ENCODE measurements at regions not wholly inside any gene's neighbourhood (a gene's known extent, or its start where the extent isn't known, plus 50 kb on each side); places are given as distances from the start of the nearest gene placed in this dataset.

GRCh38 chr1:56416495-56416894 lies 162.9 kb downstream of the PLPP3 start (continued):
- TF ChIP-seq IRF1 (CRISPR knock-in tag; IDR thresholded peaks at IDR 0.05; ENCODE audit: low read depth) = no peak
- no peak for TF ChIP-seq BRCA1 (CRISPR knock-in tag; IDR thresholded peaks at IDR 0.05)
- TF ChIP-seq ZNF362 (CRISPR knock-in tag; IDR thresholded peaks at IDR 0.05; ENCODE audit: borderline replicate concordance) = 0 out of 2 replicates have a peak, but pooled peaks have one; percentile 40
- TF ChIP-seq, protein P1, sequence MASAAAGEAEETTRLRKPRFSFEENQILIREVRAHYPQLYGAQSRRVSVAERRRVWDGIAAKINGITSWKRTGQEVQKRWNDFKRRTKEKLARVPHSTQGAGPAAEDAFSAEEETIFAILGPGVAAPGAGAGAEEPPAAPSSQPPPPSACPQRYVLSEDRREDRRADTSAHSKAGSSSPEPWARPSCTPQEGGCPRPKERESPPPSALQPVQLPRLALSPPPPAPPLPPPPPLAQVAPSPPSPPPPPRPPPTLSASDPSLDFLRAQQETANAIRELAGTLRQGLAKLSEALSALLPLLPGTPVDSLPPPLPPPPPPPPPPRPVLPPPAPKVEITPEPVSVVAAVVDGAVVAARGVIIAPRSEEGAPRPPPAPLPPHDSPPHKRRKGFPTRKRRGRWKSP (CRISPR knock-in tag; IDR thresholded peaks at IDR 0.05) = no peak
- TF ChIP-seq ZC3H13 (CRISPR knock-in tag; IDR thresholded peaks at IDR 0.05) = no peak
- TF ChIP-seq, protein P2, sequence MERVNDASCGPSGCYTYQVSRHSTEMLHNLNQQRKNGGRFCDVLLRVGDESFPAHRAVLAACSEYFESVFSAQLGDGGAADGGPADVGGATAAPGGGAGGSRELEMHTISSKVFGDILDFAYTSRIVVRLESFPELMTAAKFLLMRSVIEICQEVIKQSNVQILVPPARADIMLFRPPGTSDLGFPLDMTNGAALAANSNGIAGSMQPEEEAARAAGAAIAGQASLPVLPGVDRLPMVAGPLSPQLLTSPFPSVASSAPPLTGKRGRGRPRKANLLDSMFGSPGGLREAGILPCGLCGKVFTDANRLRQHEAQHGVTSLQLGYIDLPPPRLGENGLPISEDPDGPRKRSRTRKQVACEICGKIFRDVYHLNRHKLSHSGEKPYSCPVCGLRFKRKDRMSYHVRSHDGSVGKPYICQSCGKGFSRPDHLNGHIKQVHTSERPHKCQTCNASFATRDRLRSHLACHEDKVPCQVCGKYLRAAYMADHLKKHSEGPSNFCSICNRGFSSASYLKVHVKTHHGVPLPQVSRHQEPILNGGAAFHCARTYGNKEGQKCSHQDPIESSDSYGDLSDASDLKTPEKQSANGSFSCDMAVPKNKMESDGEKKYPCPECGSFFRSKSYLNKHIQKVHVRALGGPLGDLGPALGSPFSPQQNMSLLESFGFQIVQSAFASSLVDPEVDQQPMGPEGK (CRISPR knock-in tag; IDR thresholded peaks at IDR 0.05) = peak; percentile 31; the same call in 1 of the 2 replicates
- TF ChIP-seq SRSF4 (IDR thresholded peaks at IDR 0.05; ENCODE audit: low read depth, low read length, poor library complexity, severe bottlenecking) = no peak
- TF ChIP-seq ETV5 (CRISPR knock-in tag; IDR thresholded peaks at IDR 0.05; ENCODE audit: borderline replicate concordance) = peak; percentile 36; the same call in 1 of the 2 replicates
- TF ChIP-seq ZFP62 (CRISPR knock-in tag; IDR thresholded peaks at IDR 0.05) = no peak
- TF ChIP-seq PAXIP1 (CRISPR knock-in tag; conservative IDR thresholded peaks at IDR 0.05) = peak; percentile 56; the same call in 1 of the 2 replicates
- TF ChIP-seq, protein P3, sequence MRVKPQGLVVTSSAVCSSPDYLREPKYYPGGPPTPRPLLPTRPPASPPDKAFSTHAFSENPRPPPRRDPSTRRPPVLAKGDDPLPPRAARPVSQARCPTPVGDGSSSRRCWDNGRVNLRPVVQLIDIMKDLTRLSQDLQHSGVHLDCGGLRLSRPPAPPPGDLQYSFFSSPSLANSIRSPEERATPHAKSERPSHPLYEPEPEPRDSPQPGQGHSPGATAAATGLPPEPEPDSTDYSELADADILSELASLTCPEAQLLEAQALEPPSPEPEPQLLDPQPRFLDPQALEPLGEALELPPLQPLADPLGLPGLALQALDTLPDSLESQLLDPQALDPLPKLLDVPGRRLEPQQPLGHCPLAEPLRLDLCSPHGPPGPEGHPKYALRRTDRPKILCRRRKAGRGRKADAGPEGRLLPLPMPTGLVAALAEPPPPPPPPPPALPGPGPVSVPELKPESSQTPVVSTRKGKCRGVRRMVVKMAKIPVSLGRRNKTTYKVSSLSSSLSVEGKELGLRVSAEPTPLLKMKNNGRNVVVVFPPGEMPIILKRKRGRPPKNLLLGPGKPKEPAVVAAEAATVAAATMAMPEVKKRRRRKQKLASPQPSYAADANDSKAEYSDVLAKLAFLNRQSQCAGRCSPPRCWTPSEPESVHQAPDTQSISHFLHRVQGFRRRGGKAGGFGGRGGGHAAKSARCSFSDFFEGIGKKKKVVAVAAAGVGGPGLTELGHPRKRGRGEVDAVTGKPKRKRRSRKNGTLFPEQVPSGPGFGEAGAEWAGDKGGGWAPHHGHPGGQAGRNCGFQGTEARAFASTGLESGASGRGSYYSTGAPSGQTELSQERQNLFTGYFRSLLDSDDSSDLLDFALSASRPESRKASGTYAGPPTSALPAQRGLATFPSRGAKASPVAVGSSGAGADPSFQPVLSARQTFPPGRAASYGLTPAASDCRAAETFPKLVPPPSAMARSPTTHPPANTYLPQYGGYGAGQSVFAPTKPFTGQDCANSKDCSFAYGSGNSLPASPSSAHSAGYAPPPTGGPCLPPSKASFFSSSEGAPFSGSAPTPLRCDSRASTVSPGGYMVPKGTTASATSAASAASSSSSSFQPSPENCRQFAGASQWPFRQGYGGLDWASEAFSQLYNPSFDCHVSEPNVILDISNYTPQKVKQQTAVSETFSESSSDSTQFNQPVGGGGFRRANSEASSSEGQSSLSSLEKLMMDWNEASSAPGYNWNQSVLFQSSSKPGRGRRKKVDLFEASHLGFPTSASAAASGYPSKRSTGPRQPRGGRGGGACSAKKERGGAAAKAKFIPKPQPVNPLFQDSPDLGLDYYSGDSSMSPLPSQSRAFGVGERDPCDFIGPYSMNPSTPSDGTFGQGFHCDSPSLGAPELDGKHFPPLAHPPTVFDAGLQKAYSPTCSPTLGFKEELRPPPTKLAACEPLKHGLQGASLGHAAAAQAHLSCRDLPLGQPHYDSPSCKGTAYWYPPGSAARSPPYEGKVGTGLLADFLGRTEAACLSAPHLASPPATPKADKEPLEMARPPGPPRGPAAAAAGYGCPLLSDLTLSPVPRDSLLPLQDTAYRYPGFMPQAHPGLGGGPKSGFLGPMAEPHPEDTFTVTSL (CRISPR knock-in tag; IDR thresholded peaks at IDR 0.05; ENCODE audit: borderline replicate concordance) = no peak
- TF ChIP-seq POLR2A (IDR thresholded peaks at IDR 0.05; ENCODE audit: insufficient read depth in 1 of 2, low read depth in 2 of 2, low read length in 2 of 2) = no peak
- TF ChIP-seq, protein P4, sequence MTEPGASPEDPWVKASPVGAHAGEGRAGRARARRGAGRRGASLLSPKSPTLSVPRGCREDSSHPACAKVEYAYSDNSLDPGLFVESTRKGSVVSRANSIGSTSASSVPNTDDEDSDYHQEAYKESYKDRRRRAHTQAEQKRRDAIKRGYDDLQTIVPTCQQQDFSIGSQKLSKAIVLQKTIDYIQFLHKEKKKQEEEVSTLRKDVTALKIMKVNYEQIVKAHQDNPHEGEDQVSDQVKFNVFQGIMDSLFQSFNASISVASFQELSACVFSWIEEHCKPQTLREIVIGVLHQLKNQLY (CRISPR knock-in tag; IDR thresholded peaks at IDR 0.05) = no peak
- TF ChIP-seq PITX1 (CRISPR knock-in tag; IDR thresholded peaks at IDR 0.05) = peak; percentile 48; the same call in 1 of the 2 replicates
